ENCODE measurements at regions not wholly inside any gene's neighbourhood (a gene's known extent, or its start where the extent isn't known, plus 50 kb on each side); places are given as distances from the start of the nearest gene placed in this dataset.

- H3K36me3 Mint-ChIP-seq = no peaks in the 10 kb centered on the region
- H3K9me3 Mint-ChIP-seq = no peaks in the 10 kb centered on the region
- peaks cover 11% of the 10 kb centered on the region for H3K4me1 Mint-ChIP-seq
- no peaks in the 10 kb centered on the region for H3K27me3 Mint-ChIP-seq
- no peak overlapping the region for H3K4me3 Mint-ChIP-seq
- H3K27ac Mint-ChIP-seq = no peak overlapping the region
Measured at GRCh38 chr1:229023651-229024300, 247.1 kb upstream of the RAB4A start.

- H3K4me1 Mint-ChIP-seq = peaks cover 11% of the 10 kb centered on the region
- H3K27me3 Mint-ChIP-seq = no peaks in the 10 kb centered on the region
- no peaks in the 10 kb centered on the region for H3K36me3 Mint-ChIP-seq
- H3K9me3 Mint-ChIP-seq = no peaks in the 10 kb centered on the region
- H3K27ac Mint-ChIP-seq = no peak overlapping the region
- no peak overlapping the region for H3K4me3 Mint-ChIP-seq
Measured at GRCh38 chr1:229024528-229025130, 246.3 kb upstream of the RAB4A start.

- H3K4me3 Mint-ChIP-seq = no peak overlapping the region
- no peaks in the 10 kb centered on the region for H3K36me3 Mint-ChIP-seq
Measured at GRCh38 chr1:229025576-229025975, 245.3 kb upstream of the RAB4A start.

GRCh38 chr1:229027158-229027557, 243.8 kb upstream of the RAB4A start:
- Mint-ChIP-seq H3K27ac (peak overlapping the region; percentile 38), H3K9me3 (no peaks in the 10 kb centered on the region), H3K4me1 (peaks cover 11% of the 10 kb centered on the region), H3K36me3 (no peaks in the 10 kb centered on the region), H3K4me3 (peak overlapping the region; percentile 71), H3K27me3 (no peaks in the 10 kb centered on the region)

More at GRCh38 chr1:229025576-229025975, 245.3 kb upstream of the RAB4A start:
- Mint-ChIP-seq H3K9me3 (no peaks in the 10 kb centered on the region), H3K27me3 (no peaks in the 10 kb centered on the region), H3K4me1 (peaks cover 11% of the 10 kb centered on the region), H3K27ac (no peak overlapping the region)

- Mint-ChIP-seq H3K4me1 (peaks cover 11% of the 10 kb centered on the region), H3K4me3 (peak overlapping the region; percentile 71), H3K27me3 (no peaks in the 10 kb centered on the region), H3K9me3 (no peaks in the 10 kb centered on the region), H3K36me3 (no peaks in the 10 kb centered on the region), H3K27ac (peak overlapping the region; percentile 38)
Measured at GRCh38 chr1:229027622-229028182, 243.2 kb upstream of the RAB4A start.

- Mint-ChIP-seq H3K27ac (no peak overlapping the region), H3K36me3 (no peaks in the 10 kb centered on the region), H3K9me3 (no peaks in the 10 kb centered on the region), H3K27me3 (no peaks in the 10 kb centered on the region), H3K4me1 (peaks cover 11% of the 10 kb centered on the region), H3K4me3 (no peak overlapping the region)
Measured at GRCh38 chr1:229028544-229028943, 242.4 kb upstream of the RAB4A start.

GRCh38 chr1:229028987-229029878, 241.7 kb upstream of the RAB4A start:
- Mint-ChIP-seq H3K27me3 (no peaks in the 10 kb centered on the region), H3K4me3 (no peak overlapping the region), H3K36me3 (no peaks in the 10 kb centered on the region), H3K27ac (no peak overlapping the region), H3K4me1 (peaks cover 11% of the 10 kb centered on the region), H3K9me3 (no peaks in the 10 kb centered on the region)

GRCh38 chr1:229029879-229030235, 241.1 kb upstream of the RAB4A start:
- Mint-ChIP-seq H3K27me3 (no peaks in the 10 kb centered on the region), H3K27ac (no peak overlapping the region)

GRCh38 chr1:229030630-229031029, 240.3 kb upstream of the RAB4A start:
- H3K9me3 Mint-ChIP-seq = no peaks in the 10 kb centered on the region
- H3K4me3 Mint-ChIP-seq = no peak overlapping the region
- H3K27ac Mint-ChIP-seq = no peak overlapping the region
- H3K27me3 Mint-ChIP-seq = no peaks in the 10 kb centered on the region
- peaks cover 20% of the 10 kb centered on the region for H3K4me1 Mint-ChIP-seq
- H3K36me3 Mint-ChIP-seq = no peaks in the 10 kb centered on the region

More at GRCh38 chr1:229029879-229030235, 241.1 kb upstream of the RAB4A start:
- Mint-ChIP-seq H3K4me1 (peaks cover 13% of the 10 kb centered on the region), H3K36me3 (no peaks in the 10 kb centered on the region), H3K9me3 (no peaks in the 10 kb centered on the region), H3K4me3 (no peak overlapping the region)

- no peaks in the 10 kb centered on the region for H3K9me3 Mint-ChIP-seq
- no peaks in the 10 kb centered on the region for H3K27me3 Mint-ChIP-seq
- peaks cover 22% of the 10 kb centered on the region for H3K4me1 Mint-ChIP-seq
- peak overlapping the region; percentile 15 for H3K27ac Mint-ChIP-seq
- H3K36me3 Mint-ChIP-seq = no peaks in the 10 kb centered on the region
- no peak overlapping the region for H3K4me3 Mint-ChIP-seq
Measured at GRCh38 chr1:229031061-229031460, 239.8 kb upstream of the RAB4A start.

GRCh38 chr1:229031481-229032341, 239.2 kb upstream of the RAB4A start:
- H3K4me1 Mint-ChIP-seq = peaks cover 22% of the 10 kb centered on the region

GRCh38 chr1:229032375-229032774, 238.5 kb upstream of the RAB4A start:
- no peaks in the 10 kb centered on the region for H3K27me3 Mint-ChIP-seq
- no peaks in the 10 kb centered on the region for H3K36me3 Mint-ChIP-seq
- H3K27ac Mint-ChIP-seq = no peak overlapping the region
- no peak overlapping the region for H3K4me3 Mint-ChIP-seq
- no peaks in the 10 kb centered on the region for H3K9me3 Mint-ChIP-seq
- H3K4me1 Mint-ChIP-seq = peaks cover 17% of the 10 kb centered on the region

More at GRCh38 chr1:229031481-229032341, 239.2 kb upstream of the RAB4A start:
- H3K4me3 Mint-ChIP-seq = no peak overlapping the region
- H3K27me3 Mint-ChIP-seq = no peaks in the 10 kb centered on the region
- H3K9me3 Mint-ChIP-seq = no peaks in the 10 kb centered on the region
- H3K27ac Mint-ChIP-seq = no peak overlapping the region
- H3K36me3 Mint-ChIP-seq = no peaks in the 10 kb centered on the region

- no peaks in the 10 kb centered on the region for H3K27me3 Mint-ChIP-seq
- H3K27ac Mint-ChIP-seq = no peak overlapping the region
- H3K9me3 Mint-ChIP-seq = no peaks in the 10 kb centered on the region
- H3K4me1 Mint-ChIP-seq = peaks cover 12% of the 10 kb centered on the region
- no peak overlapping the region for H3K4me3 Mint-ChIP-seq
- no peaks in the 10 kb centered on the region for H3K36me3 Mint-ChIP-seq
Measured at GRCh38 chr1:229033480-229033879, 237.4 kb upstream of the RAB4A start.

GRCh38 chr1:229034342-229034741, 236.6 kb upstream of the RAB4A start:
- Mint-ChIP-seq H3K36me3 (no peaks in the 10 kb centered on the region), H3K4me1 (peaks cover 12% of the 10 kb centered on the region), H3K9me3 (no peaks in the 10 kb centered on the region), H3K4me3 (no peak overlapping the region), H3K27ac (no peak overlapping the region), H3K27me3 (no peaks in the 10 kb centered on the region)
